Keratinocyte (primary cell): ENCODE measurements at regions not wholly inside any gene's neighbourhood (a gene's known extent, or its start where the extent isn't known, plus 50 kb on each side); places are given as distances from the start of the nearest gene placed in this dataset.

ENCODE experiments used
- DNase-seq: peaks from one replicate; pipeline ENCODE4 v3.0.0-alpha.2; 2011; ENCODE audit warnings: low read depth, missing footprints, low spot score
- FAIRE-seq: peaks from 2 replicates; lab custom pipeline; 2011; peaks lifted over from hg19 to GRCh38; lab: Jason Lieb, UNC
- H2AFZ ChIP-seq: 2 replicates; pipeline ENCODE4 v1.6.0; 2012; ENCODE audit warnings: low read length, control low read depth, inconsistent platforms; ENCODE audit not compliant: control insufficient read depth
- H3K27ac ChIP-seq: 2 replicates; pipeline ENCODE4 v1.5.1; 2011; ENCODE audit warnings: low read length; ENCODE audit not compliant: control insufficient read depth, insufficient read depth
- H3K27me3 ChIP-seq: 3 replicates; pipeline ENCODE4 v1.6.0; 2011; ENCODE audit warnings: low read length; ENCODE audit not compliant: control insufficient read depth, insufficient read depth; ENCODE audit errors: extremely low read depth
- H3K36me3 ChIP-seq, 2 experiments: 2 replicates in 1 of 2; 3 replicates in 1 of 2; pipeline ENCODE4 v1.5.1; 2011; ENCODE audit warnings: low read length in 2 of 2, mild to moderate bottlenecking in 1 of 2; ENCODE audit not compliant: control insufficient read depth in 2 of 2, insufficient read depth in 2 of 2; ENCODE audit errors: extremely low read depth in 1 of 2
- H3K4me1 ChIP-seq: 3 replicates; pipeline ENCODE4 v1.5.1; 2011; ENCODE audit warnings: low read length; ENCODE audit not compliant: control insufficient read depth, insufficient read depth; ENCODE audit errors: extremely low read depth
- H3K4me2 ChIP-seq: 3 replicates; pipeline ENCODE4 v1.6.0; 2011; ENCODE audit warnings: low read depth, low read length; ENCODE audit not compliant: control insufficient read depth, insufficient read depth; ENCODE audit errors: extremely low read depth
- H3K4me3 ChIP-seq, 3 experiments: fragments of 200-600 bp in 1 of 3; sonication (generic) in 1 of 3; 2 replicates in 2 of 3; 3 replicates in 1 of 3; pipeline ENCODE4 v1.5.1; 2011 to 2016; ENCODE audit warnings: low read length in 3 of 3, mild to moderate bottlenecking in 3 of 3, control low read depth in 2 of 3, inconsistent platforms in 1 of 3, low read depth in 1 of 3, mixed read lengths in 1 of 3, mixed run types in 1 of 3, moderate library complexity in 1 of 3; ENCODE audit not compliant: control insufficient read depth in 2 of 3, insufficient read depth in 2 of 3; ENCODE audit errors: extremely low read depth in 1 of 3
- H3K79me2 ChIP-seq: 2 replicates; pipeline ENCODE4 v1.6.0; 2012; ENCODE audit warnings: low read length; ENCODE audit not compliant: control insufficient read depth, insufficient read depth
- H3K9ac ChIP-seq: 3 replicates; pipeline ENCODE4 v1.6.0; 2011; ENCODE audit warnings: low read length; ENCODE audit not compliant: control insufficient read depth, insufficient read depth; ENCODE audit errors: extremely low read depth
- H3K9me1 ChIP-seq: 3 replicates; pipeline ENCODE4 v1.6.0; 2011; ENCODE audit warnings: low read length; ENCODE audit not compliant: control insufficient read depth, insufficient read depth; ENCODE audit errors: extremely low read depth
- H3K9me3 ChIP-seq: 2 replicates; pipeline ENCODE4 v1.5.1; 2012; ENCODE audit warnings: low read depth, low read length; ENCODE audit not compliant: control insufficient read depth
- H4K20me1 ChIP-seq: 3 replicates; pipeline ENCODE4 v1.6.0; 2011; ENCODE audit warnings: low read length; ENCODE audit not compliant: control insufficient read depth, insufficient read depth; ENCODE audit errors: extremely low read depth
- EZH2 ChIP-seq: IDR thresholded peaks from one replicate; pipeline ENCODE4 v1.6.1; 2012; ENCODE audit warnings: inconsistent platforms, mild to moderate bottlenecking, low read length, moderate library complexity
- dilution Hi-C: fragments of 300-500 bp; cut with MboI; formaldehyde crosslinking; loops from one replicate; pipeline ENCODE4 v1.7.0; 2020; ENCODE audit warnings: low sequenced_read_pairs; ENCODE audit not compliant: extremely low pct_ligation_motif_present
- TF ChIP-seq, protein P1 (sequence below), 3 experiments: IDR thresholded peaks in 1 of 3; conservative IDR thresholded peaks in 1 of 3; optimal IDR thresholded peaks in 1 of 3; 2 replicates in 2 of 3; 3 replicates in 1 of 3; pipeline versions ENCODE3 to v1.5.1; 2011; ENCODE audit warnings: low read length in 3 of 3, mild to moderate bottlenecking in 3 of 3, moderate library complexity in 2 of 3, control low read depth in 1 of 3, inconsistent platforms in 1 of 3; ENCODE audit not compliant: insufficient read depth in 2 of 3; ENCODE audit errors: extremely low read depth in 1 of 3

DNA sequence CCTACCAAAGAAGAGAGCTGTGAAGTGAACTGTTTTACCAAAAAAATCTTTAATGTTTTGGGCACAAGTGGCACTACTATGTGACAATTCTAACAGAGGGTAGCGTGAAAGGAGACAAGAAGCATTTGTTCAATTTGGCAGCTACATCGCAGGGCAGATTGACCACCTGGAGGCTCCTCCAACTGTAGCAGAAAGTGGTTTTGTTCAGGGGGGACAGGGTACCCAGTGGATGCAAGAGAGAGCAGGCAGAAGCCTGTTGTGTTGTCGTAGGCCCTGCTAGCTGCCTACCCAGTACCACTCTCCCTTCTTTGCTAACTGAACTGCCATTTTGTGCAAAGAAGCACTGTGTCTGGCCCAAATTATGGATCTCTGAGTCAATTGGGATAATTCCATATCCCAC lies 54.8 kb upstream of the SYN2 start:
- no peak overlapping the region for H3K27ac ChIP-seq
- no peaks in the 10 kb centered on the region for H4K20me1 ChIP-seq
- no peaks in the 10 kb centered on the region for H3K36me3 ChIP-seq
- H3K9me1 ChIP-seq: no peaks in the 10 kb centered on the region
- dilution Hi-C loops: no loop called here
- no peaks in the 10 kb centered on the region for H3K4me1 ChIP-seq
- TF ChIP-seq, protein P1, sequence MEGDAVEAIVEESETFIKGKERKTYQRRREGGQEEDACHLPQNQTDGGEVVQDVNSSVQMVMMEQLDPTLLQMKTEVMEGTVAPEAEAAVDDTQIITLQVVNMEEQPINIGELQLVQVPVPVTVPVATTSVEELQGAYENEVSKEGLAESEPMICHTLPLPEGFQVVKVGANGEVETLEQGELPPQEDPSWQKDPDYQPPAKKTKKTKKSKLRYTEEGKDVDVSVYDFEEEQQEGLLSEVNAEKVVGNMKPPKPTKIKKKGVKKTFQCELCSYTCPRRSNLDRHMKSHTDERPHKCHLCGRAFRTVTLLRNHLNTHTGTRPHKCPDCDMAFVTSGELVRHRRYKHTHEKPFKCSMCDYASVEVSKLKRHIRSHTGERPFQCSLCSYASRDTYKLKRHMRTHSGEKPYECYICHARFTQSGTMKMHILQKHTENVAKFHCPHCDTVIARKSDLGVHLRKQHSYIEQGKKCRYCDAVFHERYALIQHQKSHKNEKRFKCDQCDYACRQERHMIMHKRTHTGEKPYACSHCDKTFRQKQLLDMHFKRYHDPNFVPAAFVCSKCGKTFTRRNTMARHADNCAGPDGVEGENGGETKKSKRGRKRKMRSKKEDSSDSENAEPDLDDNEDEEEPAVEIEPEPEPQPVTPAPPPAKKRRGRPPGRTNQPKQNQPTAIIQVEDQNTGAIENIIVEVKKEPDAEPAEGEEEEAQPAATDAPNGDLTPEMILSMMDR (optimal IDR thresholded peaks at IDR 0.05 in 1 of 3, IDR thresholded peaks at IDR 0.05 in 1 of 3, conservative IDR thresholded peaks at IDR 0.05 in 1 of 3; ENCODE audit: extremely low read depth in 1 of 3, insufficient read depth in 2 of 3, low read length in 3 of 3): no peak
- no peak for TF ChIP-seq EZH2
- H3K9me3 ChIP-seq: no peaks in the 10 kb centered on the region
- H3K9ac ChIP-seq: no peak overlapping the region
- no peak overlapping the region for H3K4me2 ChIP-seq
- no peak overlapping the region for H3K4me3 ChIP-seq
- DNase-seq (no peak), FAIRE-seq (no peak)
- H3K79me2 ChIP-seq: no peaks in the 10 kb centered on the region
- H3K27me3 ChIP-seq: no peaks in the 10 kb centered on the region
- no peak overlapping the region for H2AFZ ChIP-seq

DNA sequence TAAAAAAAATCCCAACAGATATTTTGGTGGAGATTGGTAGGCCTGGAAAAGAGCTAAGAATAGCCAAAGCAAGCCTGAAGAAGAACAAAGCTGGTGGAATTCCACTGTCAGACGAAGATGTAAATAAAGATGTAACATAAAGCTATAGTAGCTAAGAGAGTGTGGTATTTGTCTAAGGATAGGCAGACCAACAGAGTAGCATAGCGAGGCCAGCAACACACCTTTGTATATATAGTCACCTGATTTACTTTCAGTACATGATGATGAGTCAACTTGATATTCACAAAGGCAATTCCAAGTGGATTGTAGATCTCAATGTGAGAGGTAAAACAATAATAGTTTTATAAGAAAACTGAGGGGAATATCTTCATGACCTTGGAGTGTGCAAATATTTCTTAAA lies 53.6 kb upstream of the SYN2 start:
- Histone ChIP-seq H3K4me1 (no peaks in the 10 kb centered on the region), H3K36me3 (no peaks in the 10 kb centered on the region), H4K20me1 (no peaks in the 10 kb centered on the region), H3K27ac (no peak overlapping the region), H3K9me1 (no peaks in the 10 kb centered on the region), H3K9ac (no peak overlapping the region), H3K79me2 (no peaks in the 10 kb centered on the region), H3K27me3 (no peaks in the 10 kb centered on the region), H3K9me3 (no peaks in the 10 kb centered on the region), H3K4me2 (no peak overlapping the region), H3K4me3 (no peak overlapping the region), H2AFZ (no peak overlapping the region)
- no peak for FAIRE-seq
- DNase-seq: no peak
- dilution Hi-C loops: no loop called here
- TF ChIP-seq EZH2: no peak
- TF ChIP-seq, protein P1 (optimal IDR thresholded peaks at IDR 0.05 in 1 of 3, IDR thresholded peaks at IDR 0.05 in 1 of 3, conservative IDR thresholded peaks at IDR 0.05 in 1 of 3; ENCODE audit: extremely low read depth in 1 of 3, insufficient read depth in 2 of 3, low read length in 3 of 3): no peak
